Lung microvascular endothelial cell (primary cell): ENCODE measurements at regions not wholly inside any gene's neighbourhood (a gene's known extent, or its start where the extent isn't known, plus 50 kb on each side); places are given as distances from the start of the nearest gene placed in this dataset.
A peak's percentile ranks its signal among the peaks of the same experiment; 100 is the strongest.

Source experiments
- DNase-seq, 2 donors: peaks; one replicate each; pipeline versions ENCODE4 v3.0.0 to v3.0.0-alpha.2; 2010; ENCODE audit warnings: low read depth in 2 of 2

GRCh38 chrX:118167361-118167760, 50.8 kb upstream of the KLHL13 start:
- no peak for DNase-seq

GRCh38 chrX:118171356-118171755, 54.7 kb upstream of the KLHL13 start:
- no peak for DNase-seq

- no peak for DNase-seq
These were observed 58.0 kb upstream of the KLHL13 start for GRCh38 chrX:118174516-118175098.

- DNase-seq = no peak
These were observed 61.1 kb upstream of the KLHL13 start for GRCh38 chrX:118177708-118178107.

- no peak for DNase-seq
These were observed 61.8 kb upstream of the KLHL13 start for GRCh38 chrX:118178450-118178849.

GRCh38 chrX:118179161-118179560, 62.6 kb upstream of the KLHL13 start:
- DNase-seq = no peak

GRCh38 chrX:118179718-118180117, 63.1 kb upstream of the KLHL13 start:
- DNase-seq = no peak

GRCh38 chrX:118181030-118181429, 64.4 kb upstream of the KLHL13 start:
- no peak for DNase-seq

GRCh38 chrX:118182025-118182424, 65.4 kb upstream of the KLHL13 start:
- no peak for DNase-seq

- DNase-seq = no peak
These were observed 66.1 kb upstream of the KLHL13 start for GRCh38 chrX:118182681-118183080.

GRCh38 chrX:118183606-118184005, 67.0 kb upstream of the KLHL13 start:
- DNase-seq = no peak

- no peak for DNase-seq
These were observed 70.5 kb upstream of the KLHL13 start for GRCh38 chrX:118187100-118187499.

- no peak for DNase-seq
These were observed 72.4 kb upstream of the KLHL13 start for GRCh38 chrX:118189000-118189399.

GRCh38 chrX:118189628-118190027, 73.0 kb upstream of the KLHL13 start:
- DNase-seq = no peak

- DNase-seq = no peak
These were observed 81.1 kb upstream of the KLHL13 start for GRCh38 chrX:118197730-118198129.

- DNase-seq = no peak
These were observed 82.0 kb upstream of the KLHL13 start for GRCh38 chrX:118198577-118198976.

GRCh38 chrX:118199997-118200396, 83.4 kb upstream of the KLHL13 start:
- DNase-seq = no peak

GRCh38 chrX:118205421-118206395, 89.1 kb upstream of the KLHL13 start:
- DNase-seq = peak in 1 of 2 donors; percentile 34

GRCh38 chrX:118207831-118208453, 91.3 kb upstream of the KLHL13 start:
- DNase-seq = no peak

GRCh38 chrX:118208481-118208880, 91.9 kb upstream of the KLHL13 start:
- no peak for DNase-seq

- no peak for DNase-seq
These were observed 95.5 kb upstream of the KLHL13 start for GRCh38 chrX:118211891-118212816.
